ENCODE measurements at regions not wholly inside any gene's neighbourhood (a gene's known extent, or its start where the extent isn't known, plus 50 kb on each side); places are given as distances from the start of the nearest gene placed in this dataset.

- DNase-seq (ENCODE audit: low read depth): peak; percentile 91
Observed at GRCh38 chr2:12827721-12828120, 111.0 kb downstream of the TRIB2 start.

GRCh38 chr2:12828980-12829379 lies 112.2 kb downstream of the TRIB2 start:
- DNase-seq (ENCODE audit: low read depth): no peak

- DNase-seq (ENCODE audit: low read depth): no peak
Observed at GRCh38 chr2:12831016-12831415, 114.3 kb downstream of the TRIB2 start.

- DNase-seq (ENCODE audit: low read depth): no peak
Observed at GRCh38 chr2:12834239-12834638, 117.5 kb downstream of the TRIB2 start.

GRCh38 chr2:12835733-12836132 lies 119.0 kb downstream of the TRIB2 start:
- no peak for DNase-seq (ENCODE audit: low read depth)

GRCh38 chr2:12839339-12839738 lies 122.6 kb downstream of the TRIB2 start:
- no peak for DNase-seq (ENCODE audit: low read depth)

- no peak for DNase-seq (ENCODE audit: low read depth)
Observed at GRCh38 chr2:12841021-12841420, 124.3 kb downstream of the TRIB2 start.

- no peak for DNase-seq (ENCODE audit: low read depth)
Observed at GRCh38 chr2:12842917-12843316, 126.2 kb downstream of the TRIB2 start.

GRCh38 chr2:12844511-12844910 lies 127.8 kb downstream of the TRIB2 start:
- no peak for DNase-seq (ENCODE audit: low read depth)

GRCh38 chr2:12847694-12848575 lies 131.2 kb downstream of the TRIB2 start:
- DNase-seq (ENCODE audit: low read depth): no peak

- DNase-seq (ENCODE audit: low read depth): no peak
Observed at GRCh38 chr2:12852135-12852534, 135.4 kb downstream of the TRIB2 start.

- DNase-seq (ENCODE audit: low read depth): no peak
Observed at GRCh38 chr2:12854001-12854530, 137.3 kb downstream of the TRIB2 start.

GRCh38 chr2:12855508-12855907 lies 138.8 kb downstream of the TRIB2 start:
- peak; percentile 65 for DNase-seq (ENCODE audit: low read depth)

GRCh38 chr2:12856934-12857601 lies 140.3 kb downstream of the TRIB2 start:
- peak; percentile 93 for DNase-seq (ENCODE audit: low read depth)

- no peak for DNase-seq (ENCODE audit: low read depth)
Observed at GRCh38 chr2:12857891-12858290, 141.2 kb downstream of the TRIB2 start.

GRCh38 chr2:12858786-12859185 lies 142.1 kb downstream of the TRIB2 start:
- DNase-seq (ENCODE audit: low read depth): no peak

- peak; percentile 73 for DNase-seq (ENCODE audit: low read depth)
Observed at GRCh38 chr2:12861344-12861930, 144.7 kb downstream of the TRIB2 start.

- no peak for DNase-seq (ENCODE audit: low read depth)
Observed at GRCh38 chr2:12862541-12862940, 145.8 kb downstream of the TRIB2 start.

GRCh38 chr2:12863937-12864336 lies 147.2 kb downstream of the TRIB2 start:
- DNase-seq (ENCODE audit: low read depth): no peak

- no peak for DNase-seq (ENCODE audit: low read depth)
Observed at GRCh38 chr2:12867631-12868287, 151.0 kb downstream of the TRIB2 start.

- DNase-seq (ENCODE audit: low read depth): no peak
Observed at GRCh38 chr2:12870692-12871091, 154.0 kb downstream of the TRIB2 start.

GRCh38 chr2:12871694-12872315 lies 155.1 kb downstream of the TRIB2 start:
- DNase-seq (ENCODE audit: low read depth): no peak

Data from RPMI7951 (cell line).